ENCODE measurements at regions not wholly inside any gene's neighbourhood (a gene's known extent, or its start where the extent isn't known, plus 50 kb on each side); places are given as distances from the start of the nearest gene placed in this dataset.

DNA sequence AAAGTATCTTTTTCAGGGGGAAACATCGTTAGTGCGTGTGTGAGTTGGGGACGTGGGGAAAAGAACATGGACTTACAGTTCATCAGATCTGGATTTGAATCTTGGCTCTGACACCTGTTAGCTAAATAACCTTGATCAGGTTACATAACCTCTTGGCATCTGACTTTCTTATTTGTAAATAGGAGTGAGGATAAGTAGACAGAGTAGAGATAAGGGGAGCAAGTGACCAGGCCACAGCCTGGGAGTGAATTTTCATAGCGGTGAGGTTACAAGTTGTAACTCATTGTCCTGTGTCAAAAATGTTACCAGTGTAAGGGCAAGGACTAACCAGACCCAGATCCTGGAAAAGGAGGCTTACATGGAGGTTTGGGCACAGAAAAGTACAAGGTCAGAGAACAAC, 733.5 kb upstream of the MMS22L start:
- CTCF ChIA-PET = no interaction called here
- POLR2A ChIA-PET = no interaction called here
- Histone ChIP-seq H3K4me3 (ENCODE audit: low read depth, low read length) (no peak overlapping the region), H3K27me3 (ENCODE audit: control insufficient read depth, insufficient read depth, low read length) (no peaks in the 10 kb centered on the region), H3K36me3 (ENCODE audit: control insufficient read depth, insufficient read depth, low read length) (no peaks in the 10 kb centered on the region)
- TF ChIP-seq, protein P1, sequence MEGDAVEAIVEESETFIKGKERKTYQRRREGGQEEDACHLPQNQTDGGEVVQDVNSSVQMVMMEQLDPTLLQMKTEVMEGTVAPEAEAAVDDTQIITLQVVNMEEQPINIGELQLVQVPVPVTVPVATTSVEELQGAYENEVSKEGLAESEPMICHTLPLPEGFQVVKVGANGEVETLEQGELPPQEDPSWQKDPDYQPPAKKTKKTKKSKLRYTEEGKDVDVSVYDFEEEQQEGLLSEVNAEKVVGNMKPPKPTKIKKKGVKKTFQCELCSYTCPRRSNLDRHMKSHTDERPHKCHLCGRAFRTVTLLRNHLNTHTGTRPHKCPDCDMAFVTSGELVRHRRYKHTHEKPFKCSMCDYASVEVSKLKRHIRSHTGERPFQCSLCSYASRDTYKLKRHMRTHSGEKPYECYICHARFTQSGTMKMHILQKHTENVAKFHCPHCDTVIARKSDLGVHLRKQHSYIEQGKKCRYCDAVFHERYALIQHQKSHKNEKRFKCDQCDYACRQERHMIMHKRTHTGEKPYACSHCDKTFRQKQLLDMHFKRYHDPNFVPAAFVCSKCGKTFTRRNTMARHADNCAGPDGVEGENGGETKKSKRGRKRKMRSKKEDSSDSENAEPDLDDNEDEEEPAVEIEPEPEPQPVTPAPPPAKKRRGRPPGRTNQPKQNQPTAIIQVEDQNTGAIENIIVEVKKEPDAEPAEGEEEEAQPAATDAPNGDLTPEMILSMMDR (IDR thresholded peaks at IDR 0.05; ENCODE audit: insufficient read depth, low read depth, low read length) = no peak
- DNase-seq (ENCODE audit: low read depth) = no peak

DNA sequence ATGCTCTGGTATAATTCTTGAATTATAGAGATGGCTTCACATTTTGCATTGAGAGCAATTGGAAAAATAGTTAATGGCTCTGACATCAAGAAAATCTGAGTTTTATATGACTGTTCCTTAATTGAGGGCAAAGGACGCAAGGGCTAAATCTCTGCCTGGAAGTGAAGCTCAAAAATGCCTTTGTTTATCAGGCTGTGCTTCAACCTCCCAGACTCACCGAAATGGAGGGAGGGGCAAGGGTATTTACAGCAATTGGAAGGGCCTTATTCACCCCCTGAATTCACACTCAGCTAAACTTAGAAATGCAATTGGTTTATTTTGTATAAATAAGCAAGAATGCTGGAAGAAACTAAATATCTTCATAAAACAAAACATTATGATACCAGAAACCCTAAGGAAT, 737.2 kb upstream of the MMS22L start:
- Histone ChIP-seq H3K36me3 (ENCODE audit: control insufficient read depth, insufficient read depth, low read length) (no peaks in the 10 kb centered on the region), H3K27me3 (ENCODE audit: control insufficient read depth, insufficient read depth, low read length) (no peaks in the 10 kb centered on the region), H3K4me3 (ENCODE audit: low read depth, low read length) (no peak overlapping the region)
- ChIA-PET POLR2A (no interaction called here), CTCF (no interaction called here)
- DNase-seq (ENCODE audit: low read depth) = no peak
- TF ChIP-seq, protein P1 (IDR thresholded peaks at IDR 0.05; ENCODE audit: insufficient read depth, low read depth, low read length) = no peak

DNA sequence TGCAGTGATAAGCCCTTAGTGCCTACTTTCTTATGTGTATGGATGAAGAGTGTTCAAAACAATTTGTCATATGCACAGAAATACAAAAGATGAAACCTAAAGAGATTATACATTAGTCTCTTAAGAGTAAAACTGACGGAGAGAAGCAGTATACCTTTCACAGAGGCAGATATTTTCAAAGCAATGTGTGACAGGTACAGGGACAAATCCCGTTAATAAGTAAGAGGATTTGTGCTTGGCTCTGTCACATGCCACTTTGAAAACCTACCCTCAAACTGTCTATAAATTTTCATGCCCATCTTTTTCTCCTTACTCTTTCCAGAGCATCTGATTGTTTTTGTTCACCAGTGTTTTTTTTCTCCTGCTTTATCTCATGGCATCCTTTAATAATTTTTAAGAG, 741.3 kb upstream of the MMS22L start:
- no peaks in the 10 kb centered on the region for H3K36me3 ChIP-seq (ENCODE audit: control insufficient read depth, insufficient read depth, low read length)
- ChIA-PET CTCF (no interaction called here), POLR2A (no interaction called here)
- no peaks in the 10 kb centered on the region for H3K27me3 ChIP-seq (ENCODE audit: control insufficient read depth, insufficient read depth, low read length)
- no peak for DNase-seq (ENCODE audit: low read depth)
- TF ChIP-seq, protein P1 (IDR thresholded peaks at IDR 0.05; ENCODE audit: insufficient read depth, low read depth, low read length) = no peak
- no peak overlapping the region for H3K4me3 ChIP-seq (ENCODE audit: low read depth, low read length)

DNA sequence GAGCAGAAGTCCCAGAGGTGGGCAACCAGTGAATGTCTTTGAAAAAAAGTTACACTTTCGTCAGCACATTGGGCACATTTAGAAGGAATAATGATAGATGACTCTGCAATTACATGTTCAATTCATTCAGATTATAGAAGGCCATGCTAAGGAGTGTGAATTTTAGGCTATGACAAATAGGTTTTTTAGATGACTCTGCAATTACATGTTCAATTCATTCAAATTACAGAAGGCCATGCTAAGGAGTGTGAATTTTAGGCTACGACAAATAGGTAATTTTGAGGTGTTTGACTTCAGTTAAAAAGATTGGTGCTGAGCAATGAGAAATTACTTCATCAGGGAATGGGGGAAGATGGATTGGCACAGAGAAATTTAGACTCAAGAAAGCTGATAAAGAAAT, 744.9 kb upstream of the MMS22L start:
- no peak for DNase-seq (ENCODE audit: low read depth)
- Histone ChIP-seq H3K27me3 (ENCODE audit: control insufficient read depth, insufficient read depth, low read length) (no peaks in the 10 kb centered on the region), H3K4me3 (ENCODE audit: low read depth, low read length) (no peak overlapping the region), H3K36me3 (ENCODE audit: control insufficient read depth, insufficient read depth, low read length) (no peaks in the 10 kb centered on the region)
- ChIA-PET POLR2A (no interaction called here), CTCF (no interaction called here)
- TF ChIP-seq, protein P1 (IDR thresholded peaks at IDR 0.05; ENCODE audit: insufficient read depth, low read depth, low read length) = no peak

DNA sequence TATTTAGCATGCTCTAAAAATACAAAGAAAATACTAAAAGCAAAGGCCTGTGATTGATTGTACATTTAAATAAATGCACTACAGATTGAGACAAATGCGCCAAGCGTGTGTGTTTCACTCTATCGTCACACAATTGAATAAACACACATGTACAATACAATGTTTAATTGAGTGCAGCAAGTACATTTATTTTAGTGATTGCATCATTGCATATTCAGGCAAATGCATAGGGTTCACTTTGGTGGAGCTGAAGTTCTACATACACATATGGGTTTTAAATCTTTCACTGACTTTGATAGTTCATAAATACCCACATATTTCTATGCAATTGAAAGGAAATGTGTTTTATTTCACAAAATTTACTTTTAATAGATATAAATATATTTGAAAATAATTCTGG, 750.6 kb upstream of the MMS22L start:
- TF ChIP-seq, protein P1 (IDR thresholded peaks at IDR 0.05; ENCODE audit: insufficient read depth, low read depth, low read length) = no peak
- CTCF ChIA-PET = no interaction called here
- DNase-seq (ENCODE audit: low read depth) = no peak
- Histone ChIP-seq H3K4me3 (ENCODE audit: low read depth, low read length) (no peak overlapping the region), H3K36me3 (ENCODE audit: control insufficient read depth, insufficient read depth, low read length) (no peaks in the 10 kb centered on the region), H3K27me3 (ENCODE audit: control insufficient read depth, insufficient read depth, low read length) (no peaks in the 10 kb centered on the region)
- POLR2A ChIA-PET = no interaction called here

Data from BJ (cell line).